DND-41 (cell line): ENCODE measurements at regions not wholly inside any gene's neighbourhood (a gene's known extent, or its start where the extent isn't known, plus 50 kb on each side); places are given as distances from the start of the nearest gene placed in this dataset.

Experiments
- ATAC-seq: fragments of 200-7000 bp; cut with Tn5 transposase; 3 replicates; pipeline ENCODE4 v1.9.1; 2021; ENCODE audit warnings: low read depth; ENCODE audit not compliant: insufficient read depth
- DNase-seq: peaks from one replicate; pipeline ENCODE4 v3.0.0-alpha.2; 2020
- H2AFZ ChIP-seq: 2 replicates; pipeline ENCODE4 v1.6.0; 2012; ENCODE audit warnings: low read depth, low read length
- H3K27ac ChIP-seq: 2 replicates; pipeline ENCODE4 v1.5.1; 2012; ENCODE audit warnings: low read length, inconsistent platforms
- H3K27me3 ChIP-seq: fragments of 200-600 bp; sonication (generic); 2 replicates; pipeline ENCODE4 v1.6.0; 2012; ENCODE audit warnings: low read length, mild to moderate bottlenecking, inconsistent platforms; ENCODE audit not compliant: insufficient read depth, poor library complexity
- H3K36me3 ChIP-seq: 2 replicates; pipeline ENCODE4 v1.5.1; 2012; ENCODE audit warnings: low read length, inconsistent platforms; ENCODE audit not compliant: insufficient read depth
- H3K4me1 ChIP-seq: 2 replicates; pipeline ENCODE4 v1.5.1; 2012; ENCODE audit warnings: mild to moderate bottlenecking, low read length; ENCODE audit not compliant: insufficient read depth
- H3K4me2 ChIP-seq: 2 replicates; pipeline ENCODE4 v1.6.0; 2012; ENCODE audit warnings: mild to moderate bottlenecking, moderate library complexity, low read length, inconsistent platforms; ENCODE audit not compliant: insufficient read depth
- H3K4me3 ChIP-seq, 2 experiments: fragments of 200-600 bp in 1 of 2; shearing (Covaris generic) in 1 of 2; 2 replicates each; pipeline ENCODE4 v1.5.1; 2012 to 2016; ENCODE audit warnings: inconsistent platforms in 2 of 2, low read length in 2 of 2, mild to moderate bottlenecking in 2 of 2, low read depth in 1 of 2, moderate library complexity in 1 of 2
- H3K79me2 ChIP-seq: 2 replicates; pipeline ENCODE4 v1.6.0; 2012; ENCODE audit warnings: low read length, inconsistent platforms; ENCODE audit not compliant: insufficient read depth
- H3K9ac ChIP-seq: 2 replicates; pipeline ENCODE4 v1.6.0; 2012; ENCODE audit warnings: low read depth, mild to moderate bottlenecking, inconsistent platforms, low read length, moderate library complexity
- H3K9me3 ChIP-seq: 2 replicates; pipeline ENCODE4 v1.5.1; 2012; ENCODE audit warnings: low read length, moderate library complexity, mild to moderate bottlenecking, inconsistent platforms; ENCODE audit not compliant: insufficient read depth, severe bottlenecking
- H4K20me1 ChIP-seq: 2 replicates; pipeline ENCODE4 v1.6.0; 2012; ENCODE audit warnings: low read length; ENCODE audit not compliant: insufficient read depth
- CTCF ChIP-seq: IDR thresholded peaks from 2 replicates; pipeline ENCODE4 v1.5.1; 2012; ENCODE audit warnings: borderline replicate concordance, low read length, moderate library complexity, mild to moderate bottlenecking; ENCODE audit not compliant: poor library complexity, severe bottlenecking; ENCODE audit errors: extremely low read depth
- EZH2 ChIP-seq: IDR thresholded peaks from 3 replicates; pipeline ENCODE4 v1.6.1; 2012; ENCODE audit warnings: borderline replicate concordance, low read depth, mild to moderate bottlenecking, moderate library complexity, low read length, inconsistent platforms; ENCODE audit not compliant: severe bottlenecking

GRCh38 chr1:113326976-113327375 lies 63.3 kb upstream of the MAGI3 start:
- H3K4me3 ChIP-seq, result no peak overlapping the region
- H3K36me3 ChIP-seq, result no peaks in the 10 kb centered on the region
- TF ChIP-seq EZH2 (no peak), CTCF (no peak)
- ATAC-seq (no peak), DNase-seq (no peak)
- H3K27ac ChIP-seq, result no peak overlapping the region
- no peak overlapping the region for H3K9ac ChIP-seq
- no peaks in the 10 kb centered on the region for H3K79me2 ChIP-seq
- peaks cover 3% of the 10 kb centered on the region for H3K27me3 ChIP-seq
- no peak overlapping the region for H3K4me2 ChIP-seq
- no peaks in the 10 kb centered on the region for H3K4me1 ChIP-seq
- no peaks in the 10 kb centered on the region for H3K9me3 ChIP-seq
- no peaks in the 10 kb centered on the region for H4K20me1 ChIP-seq
- H2AFZ ChIP-seq, result no peak overlapping the region

GRCh38 chr1:113333056-113333455 lies 57.3 kb upstream of the MAGI3 start:
- H3K27ac ChIP-seq, result no peak overlapping the region
- no peaks in the 10 kb centered on the region for H3K36me3 ChIP-seq
- TF ChIP-seq CTCF (no peak), EZH2 (no peak)
- H2AFZ ChIP-seq, result no peak overlapping the region
- no peak for ATAC-seq
- H3K4me1 ChIP-seq, result no peaks in the 10 kb centered on the region
- no peaks in the 10 kb centered on the region for H3K79me2 ChIP-seq
- H3K4me2 ChIP-seq, result no peak overlapping the region
- no peak overlapping the region for H3K4me3 ChIP-seq
- H4K20me1 ChIP-seq, result no peaks in the 10 kb centered on the region
- H3K27me3 ChIP-seq, result no peaks in the 10 kb centered on the region
- no peaks in the 10 kb centered on the region for H3K9me3 ChIP-seq
- DNase-seq, result no peak
- no peak overlapping the region for H3K9ac ChIP-seq

DNA sequence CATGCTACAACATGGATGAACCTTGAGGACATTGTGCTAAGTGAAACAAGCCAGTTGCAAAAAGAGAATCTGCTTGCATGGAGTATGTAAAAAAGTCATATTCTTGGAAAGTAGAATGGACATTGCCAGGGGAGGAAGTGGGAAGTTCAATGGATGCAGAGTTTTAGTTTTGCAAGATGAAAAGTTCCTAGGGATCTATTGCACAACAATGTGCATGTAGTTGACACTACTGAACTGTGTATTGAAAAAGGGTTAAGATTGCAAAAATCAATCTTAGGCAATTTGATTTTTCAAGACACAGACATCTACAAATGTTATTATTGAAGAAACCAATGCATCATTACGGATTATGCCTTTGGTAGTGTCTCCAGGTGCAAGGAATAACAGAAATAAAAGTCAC lies 50.3 kb upstream of the MAGI3 start:
- Histone ChIP-seq H2AFZ (no peak overlapping the region), H3K4me3 (no peak overlapping the region), H3K4me1 (no peaks in the 10 kb centered on the region), H3K27ac (no peak overlapping the region), H3K9me3 (no peaks in the 10 kb centered on the region), H3K27me3 (no peaks in the 10 kb centered on the region), H3K79me2 (no peaks in the 10 kb centered on the region), H3K36me3 (no peaks in the 10 kb centered on the region), H3K4me2 (no peak overlapping the region), H4K20me1 (no peaks in the 10 kb centered on the region), H3K9ac (no peak overlapping the region)
- TF ChIP-seq CTCF (no peak), EZH2 (no peak)
- DNase-seq, result no peak
- ATAC-seq, result no peak
